RWPE1 (cell line): ENCODE measurements at regions not wholly inside any gene's neighbourhood (a gene's known extent, or its start where the extent isn't known, plus 50 kb on each side); places are given as distances from the start of the nearest gene placed in this dataset.

Experiments
- CTCF ChIA-PET: fragments of 350-600 bp; sonication (Branson Sonifier 250); formaldehyde crosslinking; extraction: SDS; loops from one replicate; lab custom pipeline; 2021; lab: Yijun Ruan, JAX
- POLR2A ChIA-PET: fragments of 400-600 bp; formaldehyde crosslinking; extraction: SDS; loops from one replicate; lab custom pipeline; 2020; ENCODE audit warnings: antibody characterized with exemption; ENCODE audit not compliant: low non-redundant PET; lab: Yijun Ruan, JAX
- DNase-seq: peaks from one replicate; pipeline ENCODE4 v3.0.0; 2012; ENCODE audit warnings: low spot score
- H3K27ac ChIP-seq: fragments of 450-650 bp; 2 replicates; pipeline ENCODE4 v1.5.1; 2017
- CTCF ChIP-seq: fragments of 450-650 bp; conservative IDR thresholded peaks from 2 replicates; pipeline ENCODE4 v1.5.1; 2017; ENCODE audit warnings: low read depth, mild to moderate bottlenecking

GRCh38 chr11:128053981-128054931 lies 533.1 kb downstream of the ETS1 start:
- DNase-seq: peak; percentile 8
- ChIA-PET POLR2A (interaction anchor here (0.6 kb wide), 1 partner anchor 111 kb away, joined by 3 read pairs; no protein-coding TSS in a partner anchor), CTCF (interaction anchor here (0.5 to 0.6 kb wide), 3 partner anchors 22 to 679 kb away, joined by 3 read pairs; no protein-coding TSS in a partner anchor)
- TF ChIP-seq CTCF: no peak
- peak overlapping the region; percentile 81 for H3K27ac ChIP-seq

DNA sequence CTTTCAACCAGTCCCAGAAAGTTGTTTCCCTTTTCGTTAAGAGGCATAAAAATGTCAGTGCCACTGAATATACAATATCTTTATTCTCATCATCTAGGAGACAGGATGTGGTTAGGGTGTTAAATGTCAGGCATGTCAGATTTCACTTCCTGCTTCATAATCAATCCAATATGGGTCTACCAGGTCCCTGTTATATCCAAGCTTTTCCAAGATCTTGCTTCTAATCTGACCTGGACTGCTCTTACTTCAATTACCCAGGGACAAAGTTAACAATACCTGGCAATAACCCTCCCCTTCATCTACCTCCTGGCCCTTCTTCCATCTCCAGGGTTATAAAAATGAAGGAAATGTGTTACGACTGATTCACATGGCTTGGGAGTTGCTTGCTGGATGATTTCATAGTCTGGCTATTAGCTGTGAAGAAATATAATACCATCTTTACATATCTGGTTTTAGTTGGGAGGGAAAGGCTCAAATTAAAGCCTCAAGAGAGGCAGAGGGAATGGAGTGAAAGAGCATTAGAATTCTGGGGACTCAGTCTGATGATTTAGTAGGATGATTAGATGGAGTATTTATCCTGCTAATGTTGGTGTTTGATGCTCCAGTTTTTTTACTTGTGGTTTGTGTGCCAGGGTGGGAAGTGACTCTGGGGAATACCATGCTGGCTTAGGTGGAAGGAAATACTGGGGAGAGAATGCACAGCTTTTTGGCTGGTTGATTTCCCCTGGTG lies 534.3 kb downstream of the ETS1 start:
- peak; percentile 12 for DNase-seq
- peak overlapping the region; percentile 81 for H3K27ac ChIP-seq
- no peak for TF ChIP-seq CTCF
- ChIA-PET CTCF (no interaction called here), POLR2A (no interaction called here)

- ChIA-PET POLR2A (no interaction called here), CTCF (interaction anchor here (0.5 kb wide), 1 partner anchor 158 kb away, joined by 3 read pairs; no protein-coding TSS in a partner anchor)
- no peak overlapping the region for H3K27ac ChIP-seq
- DNase-seq: no peak
- no peak for TF ChIP-seq CTCF
Observed at GRCh38 chr11:128048121-128048520, 539.2 kb downstream of the ETS1 start.

GRCh38 chr11:128047026-128047425 lies 540.3 kb downstream of the ETS1 start:
- no peak for DNase-seq
- ChIA-PET CTCF (no interaction called here), POLR2A (no interaction called here)
- H3K27ac ChIP-seq: no peak overlapping the region
- TF ChIP-seq CTCF: no peak

- no peak for DNase-seq
- POLR2A ChIA-PET: no interaction called here
- no peak for TF ChIP-seq CTCF
- CTCF ChIA-PET: no interaction called here
- no peak overlapping the region for H3K27ac ChIP-seq
Observed at GRCh38 chr11:128046213-128046612, 541.1 kb downstream of the ETS1 start.

GRCh38 chr11:128045094-128045725 lies 542.1 kb downstream of the ETS1 start:
- CTCF ChIA-PET: no interaction called here
- TF ChIP-seq CTCF: no peak
- DNase-seq: no peak
- no peak overlapping the region for H3K27ac ChIP-seq
- POLR2A ChIA-PET: no interaction called here
